ENCODE measurements at regions not wholly inside any gene's neighbourhood (a gene's known extent, or its start where the extent isn't known, plus 50 kb on each side); places are given as distances from the start of the nearest gene placed in this dataset.

GRCh38 chr2:118301248-118301647, 213.0 kb downstream of the INSIG2 start (continued):
- TF ChIP-seq REST (IDR thresholded peaks at IDR 0.05; ENCODE audit: low read depth, low read length) (no peak), TCF7 (IDR thresholded peaks at IDR 0.05; ENCODE audit: borderline replicate concordance) (no peak), SMAD5 (IDR thresholded peaks at IDR 0.05; ENCODE audit: low read depth) (no peak), BRCA1 (IDR thresholded peaks at IDR 0.05; ENCODE audit: low read depth, low read length) (no peak), ZNF687 (IDR thresholded peaks at IDR 0.05) (no peak), USF1 (IDR thresholded peaks at IDR 0.05; ENCODE audit: borderline replicate concordance, extremely low read length, insufficient read depth, low read depth, low read length) (no peak), BCLAF1 (IDR thresholded peaks at IDR 0.05) (no peak), TBL1XR1 (IDR thresholded peaks at IDR 0.05; ENCODE audit: low read depth, low read length) (no peak), NFYB (IDR thresholded peaks at IDR 0.05; ENCODE audit: insufficient read depth, low read depth, low read length) (no peak)
- TF ChIP-seq, protein P1, sequence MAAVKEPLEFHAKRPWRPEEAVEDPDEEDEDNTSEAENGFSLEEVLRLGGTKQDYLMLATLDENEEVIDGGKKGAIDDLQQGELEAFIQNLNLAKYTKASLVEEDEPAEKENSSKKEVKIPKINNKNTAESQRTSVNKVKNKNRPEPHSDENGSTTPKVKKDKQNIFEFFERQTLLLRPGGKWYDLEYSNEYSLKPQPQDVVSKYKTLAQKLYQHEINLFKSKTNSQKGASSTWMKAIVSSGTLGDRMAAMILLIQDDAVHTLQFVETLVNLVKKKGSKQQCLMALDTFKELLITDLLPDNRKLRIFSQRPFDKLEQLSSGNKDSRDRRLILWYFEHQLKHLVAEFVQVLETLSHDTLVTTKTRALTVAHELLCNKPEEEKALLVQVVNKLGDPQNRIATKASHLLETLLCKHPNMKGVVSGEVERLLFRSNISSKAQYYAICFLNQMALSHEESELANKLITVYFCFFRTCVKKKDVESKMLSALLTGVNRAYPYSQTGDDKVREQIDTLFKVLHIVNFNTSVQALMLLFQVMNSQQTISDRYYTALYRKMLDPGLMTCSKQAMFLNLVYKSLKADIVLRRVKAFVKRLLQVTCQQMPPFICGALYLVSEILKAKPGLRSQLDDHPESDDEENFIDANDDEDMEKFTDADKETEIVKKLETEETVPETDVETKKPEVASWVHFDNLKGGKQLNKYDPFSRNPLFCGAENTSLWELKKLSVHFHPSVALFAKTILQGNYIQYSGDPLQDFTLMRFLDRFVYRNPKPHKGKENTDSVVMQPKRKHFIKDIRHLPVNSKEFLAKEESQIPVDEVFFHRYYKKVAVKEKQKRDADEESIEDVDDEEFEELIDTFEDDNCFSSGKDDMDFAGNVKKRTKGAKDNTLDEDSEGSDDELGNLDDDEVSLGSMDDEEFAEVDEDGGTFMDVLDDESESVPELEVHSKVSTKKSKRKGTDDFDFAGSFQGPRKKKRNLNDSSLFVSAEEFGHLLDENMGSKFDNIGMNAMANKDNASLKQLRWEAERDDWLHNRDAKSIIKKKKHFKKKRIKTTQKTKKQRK (IDR thresholded peaks at IDR 0.05; ENCODE audit: low read depth, low read length), result no peak
- TF ChIP-seq, protein P2, sequence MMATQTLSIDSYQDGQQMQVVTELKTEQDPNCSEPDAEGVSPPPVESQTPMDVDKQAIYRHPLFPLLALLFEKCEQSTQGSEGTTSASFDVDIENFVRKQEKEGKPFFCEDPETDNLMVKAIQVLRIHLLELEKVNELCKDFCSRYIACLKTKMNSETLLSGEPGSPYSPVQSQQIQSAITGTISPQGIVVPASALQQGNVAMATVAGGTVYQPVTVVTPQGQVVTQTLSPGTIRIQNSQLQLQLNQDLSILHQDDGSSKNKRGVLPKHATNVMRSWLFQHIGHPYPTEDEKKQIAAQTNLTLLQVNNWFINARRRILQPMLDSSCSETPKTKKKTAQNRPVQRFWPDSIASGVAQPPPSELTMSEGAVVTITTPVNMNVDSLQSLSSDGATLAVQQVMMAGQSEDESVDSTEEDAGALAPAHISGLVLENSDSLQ (IDR thresholded peaks at IDR 0.05), result no peak

Measured in GM12878 (cell line).